H4 (cell line): ENCODE measurements at regions not wholly inside any gene's neighbourhood (a gene's known extent, or its start where the extent isn't known, plus 50 kb on each side); places are given as distances from the start of the nearest gene placed in this dataset.

Source experiments
- DNase-seq: peaks from one replicate; pipeline ENCODE4 v3.0.0-alpha.2; 2015; ENCODE audit warnings: low spot score

DNA sequence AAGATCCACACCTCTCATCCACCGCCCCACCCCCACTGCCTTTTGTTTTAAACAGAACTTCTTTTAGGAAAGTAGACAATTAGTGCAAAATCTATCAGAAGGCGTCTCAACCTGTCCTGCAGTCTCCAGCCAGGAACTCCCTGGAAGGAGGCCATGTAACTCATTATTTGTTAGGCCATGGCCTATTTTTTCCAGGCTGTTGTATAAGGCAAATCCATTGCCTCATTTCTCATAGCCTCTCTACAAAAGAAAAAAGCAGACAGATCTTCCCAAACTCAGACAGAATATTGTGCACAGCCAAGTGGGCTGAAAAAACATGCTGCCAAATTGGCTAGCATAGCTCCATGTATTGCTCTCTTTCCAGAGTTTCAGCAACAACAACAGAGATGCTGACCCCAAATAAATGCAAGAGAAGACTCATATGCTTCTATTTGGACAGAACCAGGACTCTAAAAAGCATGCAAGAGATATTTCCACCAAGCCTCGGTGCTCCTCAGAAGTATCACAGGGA lies 770.7 kb upstream of the CXADR start:
- no peak for DNase-seq

- DNase-seq: no peak
Measured at GRCh38 chr21:16742741-16743140, 770.1 kb upstream of the CXADR start.

- DNase-seq: no peak
Measured at GRCh38 chr21:16743317-16743716, 769.5 kb upstream of the CXADR start.

GRCh38 chr21:16750926-16751325 lies 761.9 kb upstream of the CXADR start:
- DNase-seq: no peak

DNA sequence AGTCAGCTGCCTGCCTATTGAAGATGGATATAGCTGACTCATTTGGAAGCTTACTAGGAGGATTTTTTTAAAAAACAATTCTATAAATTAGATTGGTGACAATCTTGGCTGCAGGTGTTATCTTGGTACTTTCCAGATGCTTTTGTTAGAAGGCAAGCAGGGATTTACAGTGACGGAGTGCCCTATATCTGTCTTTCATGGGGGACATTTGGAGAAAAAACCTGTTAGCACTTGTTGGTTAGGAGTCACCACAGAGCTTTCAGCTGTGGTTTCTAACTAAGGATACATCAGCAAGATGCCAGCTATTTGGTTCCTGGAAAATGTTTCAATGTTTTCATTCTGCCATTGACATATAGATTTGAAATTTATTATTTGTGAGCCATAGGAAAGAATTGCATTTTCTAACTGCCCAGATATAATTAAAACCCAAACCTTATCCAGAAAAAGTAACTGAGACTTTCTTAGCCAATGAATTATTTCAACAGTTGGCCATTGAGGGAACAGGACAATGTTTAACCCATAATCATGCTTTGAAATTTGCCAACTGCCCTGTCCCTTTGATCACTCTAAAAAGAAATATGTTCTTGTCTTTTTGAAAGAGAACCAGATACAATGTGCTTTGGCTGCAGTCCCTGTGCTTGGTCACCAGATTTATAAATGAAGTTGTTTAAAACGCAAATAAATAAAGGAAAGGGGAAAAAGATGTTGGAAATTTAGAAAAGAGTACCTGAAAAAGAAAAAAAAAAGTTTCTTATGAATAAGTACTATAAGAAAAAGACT lies 761.0 kb upstream of the CXADR start:
- no peak for DNase-seq

DNA sequence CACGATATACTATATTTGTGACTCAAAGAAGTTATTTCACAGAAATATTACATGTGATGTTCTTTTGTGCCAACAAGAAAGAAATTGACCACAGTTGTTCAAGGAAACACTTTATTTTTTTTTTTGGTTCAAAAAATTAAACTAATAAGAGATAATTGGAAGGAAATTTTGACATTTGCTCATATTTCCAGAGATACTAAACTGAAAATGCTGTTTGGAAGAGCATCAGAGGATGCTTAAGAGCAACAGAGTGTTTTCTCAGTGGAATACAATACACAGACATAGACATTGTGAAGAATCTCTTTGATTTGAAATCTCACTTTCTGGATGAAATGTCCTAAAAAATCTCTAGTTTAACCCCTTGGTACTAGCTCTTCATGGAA lies 760.4 kb upstream of the CXADR start:
- no peak for DNase-seq

GRCh38 chr21:16755061-16755460 lies 757.8 kb upstream of the CXADR start:
- DNase-seq: no peak

- DNase-seq: no peak
Measured at GRCh38 chr21:16767201-16767600, 745.6 kb upstream of the CXADR start.

- DNase-seq: no peak
Measured at GRCh38 chr21:16768096-16768495, 744.7 kb upstream of the CXADR start.

GRCh38 chr21:16770266-16770665 lies 742.6 kb upstream of the CXADR start:
- DNase-seq: no peak

DNA sequence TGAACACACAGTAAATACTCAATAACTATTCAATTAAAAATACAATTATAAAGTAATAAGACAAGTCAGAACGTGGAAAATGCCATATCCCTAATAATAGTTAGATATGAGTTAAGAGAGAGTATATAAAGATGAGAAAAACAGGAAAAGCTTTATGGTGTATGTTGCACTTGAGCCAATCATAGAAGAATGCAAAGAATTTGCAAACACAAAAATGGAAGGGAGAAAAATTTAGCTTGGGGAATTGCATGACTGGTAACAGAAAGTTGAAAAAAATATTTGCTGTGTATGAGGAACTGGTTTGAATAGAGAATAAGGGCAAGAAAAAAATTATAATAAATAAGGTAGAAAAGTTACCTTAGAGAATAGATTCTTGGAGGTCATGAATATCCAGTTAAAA lies 739.6 kb upstream of the CXADR start:
- DNase-seq: no peak

DNA sequence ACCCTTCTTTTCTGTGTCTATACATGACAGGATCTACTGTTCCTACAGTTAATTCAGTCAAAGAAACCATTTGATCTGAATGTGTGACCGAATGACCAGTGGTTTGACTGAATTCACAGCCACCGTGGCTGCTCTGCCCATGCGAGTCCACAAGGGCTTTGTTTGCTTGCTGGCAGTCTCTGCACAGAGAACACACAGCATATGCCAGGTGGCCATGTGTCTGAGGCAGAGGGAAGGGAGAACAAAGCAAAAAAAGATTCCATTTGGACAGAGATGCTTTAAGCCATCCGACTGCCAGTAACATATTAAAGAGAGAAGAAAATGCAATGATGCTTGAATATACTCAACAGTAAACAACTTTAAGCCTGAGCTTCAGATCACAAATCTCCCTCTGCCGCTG lies 737.8 kb upstream of the CXADR start:
- DNase-seq: no peak

- no peak for DNase-seq
Measured at GRCh38 chr21:16777041-16777720, 735.7 kb upstream of the CXADR start.

DNA sequence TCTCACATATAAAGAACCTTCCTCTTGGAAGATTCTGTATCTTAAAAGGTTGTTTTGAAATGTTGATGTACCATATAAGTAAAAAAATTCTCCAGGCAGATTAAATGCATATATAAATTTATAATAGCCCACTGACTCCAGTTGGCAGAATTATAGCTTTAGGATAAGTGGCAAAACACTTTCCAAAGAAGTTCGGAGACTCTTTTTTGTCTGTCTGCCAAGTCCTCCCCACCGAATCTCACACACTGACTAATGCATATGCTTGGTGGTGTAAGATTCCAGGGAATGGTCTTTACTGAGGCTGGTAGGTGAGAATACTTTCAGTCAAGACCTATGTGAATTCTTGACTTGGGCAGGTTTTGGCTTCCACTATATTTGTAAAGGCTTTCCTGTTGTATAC lies 724.3 kb upstream of the CXADR start:
- DNase-seq: no peak

DNA sequence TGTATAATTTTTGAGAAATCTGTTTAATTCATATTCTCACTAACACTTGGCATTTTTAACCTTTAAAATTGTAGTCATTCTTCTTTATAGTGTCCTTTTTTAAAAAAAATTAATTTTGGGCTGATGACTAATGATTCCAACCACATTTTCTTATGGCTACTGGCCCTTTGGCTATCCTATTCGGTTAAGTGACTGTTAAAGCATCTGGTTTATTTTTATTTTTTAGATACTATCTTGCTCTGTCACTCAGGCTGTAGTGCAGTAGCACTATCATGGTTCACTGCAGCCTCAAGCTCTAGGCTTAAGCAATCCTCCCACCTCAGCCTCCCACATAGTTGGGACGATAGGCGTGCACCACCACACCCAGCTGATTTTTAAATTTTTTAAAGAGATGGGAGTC lies 723.2 kb upstream of the CXADR start:
- DNase-seq: no peak

DNA sequence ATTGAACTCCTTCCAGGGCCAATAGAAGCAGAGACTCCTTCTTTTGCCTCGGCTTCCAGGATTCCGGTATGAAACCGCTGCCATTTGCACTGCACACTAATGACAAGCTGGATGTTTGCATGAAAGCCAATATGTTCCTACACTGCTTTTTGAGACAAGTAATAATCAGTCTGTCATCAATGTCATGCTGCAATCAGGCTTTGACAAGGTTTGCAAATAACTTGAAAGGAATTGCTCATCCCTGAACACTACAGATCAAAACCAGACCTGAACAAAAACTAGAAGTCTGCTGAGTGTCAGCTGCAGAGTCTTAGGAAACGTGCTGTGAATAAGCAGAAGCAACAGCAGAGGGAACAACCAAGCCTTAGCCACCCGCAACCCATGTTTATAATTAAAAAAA lies 720.7 kb upstream of the CXADR start:
- no peak for DNase-seq

DNA sequence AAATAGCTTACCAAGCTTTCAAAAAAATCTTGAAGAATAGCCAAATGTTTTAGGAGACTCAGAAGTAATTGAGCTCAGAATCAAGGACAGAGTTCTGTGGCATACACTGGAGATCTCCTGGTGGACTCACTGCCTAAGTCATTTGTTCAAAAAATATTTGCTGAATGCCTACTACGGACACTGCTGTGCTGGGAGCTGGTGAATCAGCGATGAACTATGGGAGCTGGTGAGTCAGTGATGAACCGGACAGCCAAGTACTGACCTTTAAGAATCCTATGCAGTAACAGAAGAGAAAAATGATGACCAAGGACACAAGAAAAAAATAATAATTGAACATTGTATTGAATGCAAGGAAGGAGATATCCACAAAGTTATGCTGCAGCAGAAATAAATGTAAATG lies 717.9 kb upstream of the CXADR start:
- peak; percentile 14 for DNase-seq

GRCh38 chr21:16796776-16797175 lies 716.1 kb upstream of the CXADR start:
- DNase-seq: no peak

DNA sequence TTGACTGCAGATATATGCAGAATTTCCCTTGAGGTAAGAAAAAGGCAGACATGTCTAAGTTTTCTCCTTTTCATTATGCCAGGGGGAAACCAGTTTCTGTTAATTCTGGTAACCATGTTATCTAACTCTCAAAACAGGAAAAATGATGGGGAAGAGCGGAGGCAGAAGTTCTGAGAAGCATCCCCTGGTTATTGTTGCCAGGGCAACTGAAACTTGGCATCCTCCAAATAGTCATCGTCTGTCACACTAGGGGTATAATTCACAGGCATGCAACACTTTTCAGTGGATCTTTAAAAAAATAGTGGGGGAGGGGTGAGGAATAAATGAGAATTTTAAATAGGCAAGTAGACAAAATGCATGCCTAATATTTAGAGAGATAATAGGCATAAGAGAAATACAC lies 715.3 kb upstream of the CXADR start:
- no peak for DNase-seq

DNA sequence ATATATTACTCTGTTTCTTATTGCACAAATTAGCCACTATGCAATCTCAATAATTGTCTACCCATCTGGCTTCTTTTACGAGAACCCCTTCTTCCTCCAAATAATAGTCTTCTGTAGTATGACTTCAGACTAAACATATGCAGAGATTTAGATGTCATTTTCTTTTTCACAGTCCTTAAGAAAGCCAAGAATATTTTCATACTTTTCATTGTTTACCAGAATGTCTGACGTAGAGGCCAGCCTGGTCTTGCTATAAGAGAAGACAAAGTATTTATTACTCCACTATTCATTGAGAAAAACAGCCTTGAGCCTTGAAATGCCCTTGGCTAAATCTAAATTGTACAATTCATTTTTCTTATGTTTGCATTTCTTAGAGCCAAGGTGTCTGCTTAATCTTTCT lies 714.9 kb upstream of the CXADR start:
- DNase-seq: no peak

- no peak for DNase-seq
Measured at GRCh38 chr21:16800536-16801275, 712.1 kb upstream of the CXADR start.

GRCh38 chr21:16811011-16811410 lies 701.8 kb upstream of the CXADR start:
- DNase-seq: no peak

DNA sequence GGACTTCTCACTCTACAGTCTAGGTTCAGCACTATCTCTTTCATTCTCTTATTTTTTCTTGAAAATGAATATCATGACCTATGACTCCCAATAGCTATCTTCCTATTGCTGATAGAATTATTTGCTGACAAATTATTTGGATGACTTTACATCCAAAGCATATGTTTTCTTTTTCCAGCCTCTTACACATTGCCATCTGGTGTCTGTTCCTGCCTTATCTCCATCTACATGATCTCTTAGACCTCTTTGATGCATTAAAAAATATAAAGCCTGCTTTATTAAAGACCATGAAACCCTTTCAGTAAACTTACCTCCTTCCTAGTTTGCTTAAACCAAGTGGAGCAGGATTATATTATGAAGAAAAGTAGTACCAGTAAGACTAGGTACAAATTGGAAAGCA lies 700.9 kb upstream of the CXADR start:
- DNase-seq: no peak
